MCF 10A (cell line): ENCODE measurements at regions not wholly inside any gene's neighbourhood (a gene's known extent, or its start where the extent isn't known, plus 50 kb on each side); places are given as distances from the start of the nearest gene placed in this dataset.

Source experiments
- BruUV-seq: library from RNA; stranded (reverse); fragments of 400-500 nt; replicated peaks from 2 replicates; lab custom pipeline; 2021; lab: Mats Ljungman, UMichigan
- CTCF ChIA-PET: fragments of 300-600 bp; sonication (Branson Sonifier 250); formaldehyde crosslinking; extraction: SDS; loops from one replicate; lab custom pipeline; 2021; ENCODE audit warnings: antibody characterized with exemption, inconsistent platforms; lab: Yijun Ruan, JAX
- POLR2A ChIA-PET: fragments of 300-600, 350-650 bp; sonication (Branson Sonifier 250); formaldehyde crosslinking; extraction: SDS; loops from one replicate; lab custom pipeline; 2020; ENCODE audit warnings: antibody characterized with exemption, inconsistent platforms; lab: Yijun Ruan, JAX
- DNase-seq: peaks from one replicate; pipeline ENCODE4 v3.0.0-alpha.2; 2018; ENCODE audit not compliant: unreplicated experiment
- H3K27ac Mint-ChIP-seq: one replicate; pipeline ENCODE4 v1.8.0; 2022; ENCODE audit warnings: mild to moderate bottlenecking, low read depth, mixed read lengths; ENCODE audit not compliant: unreplicated experiment
- H3K27me3 Mint-ChIP-seq: one replicate; pipeline ENCODE4 v1.8.0; 2022; ENCODE audit warnings: mixed read lengths; ENCODE audit not compliant: insufficient read depth, unreplicated experiment
- H3K36me3 Mint-ChIP-seq: one replicate; pipeline ENCODE4 v1.8.0; 2022; ENCODE audit warnings: mild to moderate bottlenecking, moderate library complexity, mixed read lengths; ENCODE audit not compliant: insufficient read depth, unreplicated experiment
- H3K4me1 Mint-ChIP-seq: one replicate; pipeline ENCODE4 v1.8.0; 2022; ENCODE audit warnings: mixed read lengths; ENCODE audit not compliant: insufficient read depth, unreplicated experiment
- H3K4me3 Mint-ChIP-seq: one replicate; pipeline ENCODE4 v1.8.0; 2022; ENCODE audit warnings: mild to moderate bottlenecking, moderate library complexity, mixed read lengths; ENCODE audit not compliant: unreplicated experiment
- H3K9me3 Mint-ChIP-seq: one replicate; pipeline ENCODE4 v1.8.0; 2022; ENCODE audit warnings: mixed read lengths; ENCODE audit not compliant: unreplicated experiment
- intact Hi-C: fragments of 100-400 bp; cut with micrococcal nuclease; formaldehyde crosslinking; loops from 2 replicates; pipeline ENCODE4 v1.14.1; 2022
- TF ChIP-seq, protein P1 (sequence below): fragments of 200-600 bp; IDR thresholded peaks from one replicate; pipeline ENCODE4 v1.8.0; 2022; ENCODE audit warnings: antibody characterized with exemption, mild to moderate bottlenecking; ENCODE audit not compliant: unreplicated experiment

DNA sequence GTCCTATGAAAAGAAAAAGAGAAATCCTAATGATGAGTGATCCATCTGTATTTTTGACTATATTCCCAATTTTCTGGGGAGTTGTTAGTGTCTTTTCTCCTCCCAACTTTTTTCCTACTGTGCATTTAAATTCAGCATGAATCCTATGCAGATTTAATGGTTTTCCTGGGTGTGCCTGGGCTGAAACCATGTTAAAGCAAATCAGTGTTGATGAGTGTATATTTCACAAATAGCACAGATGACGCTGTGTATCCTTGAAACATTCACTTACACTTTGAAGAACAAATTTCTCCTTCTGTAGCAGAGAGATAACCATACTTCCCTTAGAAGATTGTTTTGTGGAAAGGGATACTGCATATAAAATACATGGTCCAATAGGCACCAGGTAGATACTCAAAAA is 114.3 kb downstream of the TRIB2 start:
- TF ChIP-seq, protein P1, sequence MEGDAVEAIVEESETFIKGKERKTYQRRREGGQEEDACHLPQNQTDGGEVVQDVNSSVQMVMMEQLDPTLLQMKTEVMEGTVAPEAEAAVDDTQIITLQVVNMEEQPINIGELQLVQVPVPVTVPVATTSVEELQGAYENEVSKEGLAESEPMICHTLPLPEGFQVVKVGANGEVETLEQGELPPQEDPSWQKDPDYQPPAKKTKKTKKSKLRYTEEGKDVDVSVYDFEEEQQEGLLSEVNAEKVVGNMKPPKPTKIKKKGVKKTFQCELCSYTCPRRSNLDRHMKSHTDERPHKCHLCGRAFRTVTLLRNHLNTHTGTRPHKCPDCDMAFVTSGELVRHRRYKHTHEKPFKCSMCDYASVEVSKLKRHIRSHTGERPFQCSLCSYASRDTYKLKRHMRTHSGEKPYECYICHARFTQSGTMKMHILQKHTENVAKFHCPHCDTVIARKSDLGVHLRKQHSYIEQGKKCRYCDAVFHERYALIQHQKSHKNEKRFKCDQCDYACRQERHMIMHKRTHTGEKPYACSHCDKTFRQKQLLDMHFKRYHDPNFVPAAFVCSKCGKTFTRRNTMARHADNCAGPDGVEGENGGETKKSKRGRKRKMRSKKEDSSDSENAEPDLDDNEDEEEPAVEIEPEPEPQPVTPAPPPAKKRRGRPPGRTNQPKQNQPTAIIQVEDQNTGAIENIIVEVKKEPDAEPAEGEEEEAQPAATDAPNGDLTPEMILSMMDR, result no peak
- intact Hi-C loops, result no loop called here
- H3K9me3 Mint-ChIP-seq, result no peaks in the 10 kb centered on the region
- ChIA-PET CTCF (no interaction called here), POLR2A (interaction anchor here (0.6 kb wide), 1 partner anchor 52 kb away, joined by 3 read pairs; no protein-coding TSS in a partner anchor)
- H3K27ac Mint-ChIP-seq, result no peak overlapping the region
- H3K4me1 Mint-ChIP-seq, result no peaks in the 10 kb centered on the region
- no peak for DNase-seq
- no peaks in the 10 kb centered on the region for H3K27me3 Mint-ChIP-seq
- BruUV-seq, result no TSS peak
- H3K36me3 Mint-ChIP-seq, result no peaks in the 10 kb centered on the region
- H3K4me3 Mint-ChIP-seq, result no peak overlapping the region

DNA sequence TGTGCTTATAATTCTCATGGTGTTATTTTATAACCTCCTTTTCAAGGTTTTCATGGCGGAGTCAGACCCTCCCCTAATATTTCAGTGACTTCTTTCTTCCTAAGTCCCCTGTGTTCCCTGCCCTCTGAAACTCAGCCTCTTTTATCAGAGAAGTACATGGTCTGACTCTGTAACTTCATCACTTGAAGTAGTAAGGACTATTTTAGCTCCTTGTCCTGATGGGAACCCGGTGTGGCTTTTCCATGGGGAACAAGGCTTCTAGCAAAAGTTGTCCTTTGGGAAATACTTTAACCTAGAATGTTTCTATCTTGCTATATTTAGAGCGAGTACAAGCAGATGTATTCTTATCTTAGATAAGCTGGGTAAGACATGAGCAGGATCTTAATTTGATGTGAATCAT is 117.5 kb downstream of the TRIB2 start:
- ChIA-PET CTCF (no interaction called here), POLR2A (interaction anchor here (1.0 kb wide), 1 partner anchor 12 kb away, joined by 3 read pairs; no protein-coding TSS in a partner anchor)
- H3K27ac Mint-ChIP-seq, result no peak overlapping the region
- BruUV-seq, result no TSS peak
- no peaks in the 10 kb centered on the region for H3K27me3 Mint-ChIP-seq
- H3K9me3 Mint-ChIP-seq, result no peaks in the 10 kb centered on the region
- no peak overlapping the region for H3K4me3 Mint-ChIP-seq
- intact Hi-C loops, result no loop called here
- no peaks in the 10 kb centered on the region for H3K4me1 Mint-ChIP-seq
- H3K36me3 Mint-ChIP-seq, result no peaks in the 10 kb centered on the region
- DNase-seq, result no peak
- TF ChIP-seq, protein P1, result no peak

DNA sequence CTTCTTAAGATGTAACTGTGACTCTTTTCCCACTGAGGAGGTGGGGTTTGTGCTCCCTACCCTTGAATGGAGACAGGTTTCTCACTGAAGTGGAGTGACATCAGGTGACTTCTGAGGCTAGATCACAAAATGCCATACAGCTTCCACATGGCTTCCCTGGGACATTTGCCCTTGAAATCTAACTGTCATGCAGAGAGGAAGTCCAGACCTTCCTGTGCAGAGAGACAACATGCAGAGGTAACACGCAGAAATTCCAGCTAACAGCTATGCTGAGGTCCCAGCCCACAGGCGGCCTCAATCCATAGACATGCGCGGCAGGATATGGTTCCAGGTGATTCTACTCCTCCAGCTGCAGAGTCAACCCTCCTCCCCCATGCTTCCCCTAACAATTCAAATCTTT is 119.0 kb downstream of the TRIB2 start:
- TF ChIP-seq, protein P1, result no peak
- Mint-ChIP-seq H3K4me1 (no peaks in the 10 kb centered on the region), H3K4me3 (no peak overlapping the region), H3K27me3 (no peaks in the 10 kb centered on the region), H3K27ac (no peak overlapping the region), H3K36me3 (no peaks in the 10 kb centered on the region), H3K9me3 (no peaks in the 10 kb centered on the region)
- ChIA-PET POLR2A (no interaction called here), CTCF (interaction anchor here (0.7 kb wide), 1 partner anchor 213 kb away, joined by 3 read pairs; no protein-coding TSS in a partner anchor)
- no TSS peak for BruUV-seq
- intact Hi-C loops, result no loop called here
- no peak for DNase-seq

DNA sequence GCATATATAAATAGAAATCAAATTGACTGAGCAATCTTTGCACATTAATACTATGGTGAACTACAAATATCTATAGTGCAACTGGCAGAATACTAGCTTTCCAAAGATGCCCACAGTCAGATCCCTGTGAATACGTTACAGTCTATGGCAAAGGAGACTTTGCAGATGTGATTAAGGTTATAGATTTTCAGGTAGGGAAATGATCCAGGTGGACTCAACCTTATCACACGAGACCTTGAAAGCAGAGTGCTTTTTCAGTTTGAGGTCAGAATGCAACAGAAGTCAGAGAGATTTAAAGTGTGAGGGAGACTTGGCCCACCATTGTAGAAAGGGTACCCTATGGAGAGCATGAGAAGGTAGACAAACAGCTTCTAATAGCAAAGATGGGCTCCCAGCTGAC is 122.6 kb downstream of the TRIB2 start:
- Mint-ChIP-seq H3K4me3 (no peak overlapping the region), H3K4me1 (no peaks in the 10 kb centered on the region), H3K27me3 (no peaks in the 10 kb centered on the region), H3K27ac (no peak overlapping the region), H3K9me3 (no peaks in the 10 kb centered on the region), H3K36me3 (no peaks in the 10 kb centered on the region)
- TF ChIP-seq, protein P1, result no peak
- no TSS peak for BruUV-seq
- intact Hi-C loops, result no loop called here
- ChIA-PET CTCF (no interaction called here), POLR2A (no interaction called here)
- DNase-seq, result no peak
